ENCODE measurements at regions not wholly inside any gene's neighbourhood (a gene's known extent, or its start where the extent isn't known, plus 50 kb on each side); places are given as distances from the start of the nearest gene placed in this dataset.

GRCh38 chr2:104523921-104524320 lies 330.0 kb upstream of the POU3F3 start:
- DNase-seq (ENCODE audit: low read depth, low spot score), result no peak
- CTCF ChIA-PET, result no interaction called here
- Histone ChIP-seq H2AFZ (ENCODE audit: low read depth, low read length, poor library complexity, severe bottlenecking) (no peak overlapping the region), H3K27me3 (ENCODE audit: insufficient read depth, low read length) (no peaks in the 10 kb centered on the region), H3K9me2 (ENCODE audit: insufficient read depth) (no peaks in the 10 kb centered on the region), H3K27ac (ENCODE audit: low read depth, low read length) (no peak overlapping the region), H3K36me3 (ENCODE audit: control insufficient read depth in 1 of 2, insufficient read depth in 2 of 2, low read length in 2 of 2) (no peaks in the 10 kb centered on the region), H3K4me1 (ENCODE audit: control insufficient read depth in 1 of 2, insufficient read depth in 2 of 2, low read length in 2 of 2) (no peaks in the 10 kb centered on the region), H3K4me2 (ENCODE audit: low read length) (no peak overlapping the region), H3K4me3 (replicated peaks in 1 of 2; ENCODE audit: low read depth in 1 of 2, low read length in 2 of 2) (no peak overlapping the region), H3K9ac (ENCODE audit: low read length) (no peak overlapping the region), H3K9me3 (ENCODE audit: control insufficient read depth in 1 of 2, insufficient read depth in 1 of 2, low read depth in 1 of 2, low read length in 2 of 2) (peaks cover 0 to 4% of the 10 kb centered on the region in 2 experiments; a peak in 2 of 4 replicates), H3K79me2 (ENCODE audit: insufficient read depth, low read length) (no peaks in the 10 kb centered on the region), H4K20me1 (ENCODE audit: insufficient read depth) (no peaks in the 10 kb centered on the region)
- intact Hi-C loops (cut with micrococcal nuclease), result no loop called here
- TF ChIP-seq EGR1 (IDR thresholded peaks at IDR 0.05; ENCODE audit: low read depth) (no peak), SP1 (IDR thresholded peaks at IDR 0.05; ENCODE audit: low read depth) (no peak), SRF (IDR thresholded peaks at IDR 0.05; ENCODE audit: low read depth) (no peak), FOSL1 (IDR thresholded peaks at IDR 0.05; ENCODE audit: low read depth) (no peak), CBX3 (IDR thresholded peaks at IDR 0.05; ENCODE audit: low read depth) (no peak), ATF3 (IDR thresholded peaks at IDR 0.05) (no peak), YY1 (IDR thresholded peaks at IDR 0.05; ENCODE audit: extremely low read depth, insufficient replicate concordance, low read depth, low read length) (no peak), ZNF274 (IDR thresholded peaks at IDR 0.05; ENCODE audit: low read depth, low read length) (no peak), ZFX (IDR thresholded peaks at IDR 0.05) (no peak), EZH2phosphoT487 (IDR thresholded peaks at IDR 0.05; ENCODE audit: borderline replicate concordance) (no peak)
- ATAC-seq, result no peak
- BruUV-seq (replicated peaks), result no TSS peak
- POLR2A ChIA-PET, result no interaction called here
- RAD21 ChIA-PET (ENCODE audit: low non-redundant PET in 1 of 2, low total read pairs in 2 of 2, uncharacterized antibody in 2 of 2, unreplicated experiment in 2 of 2), result no interaction called here

- no peak for DNase-seq (ENCODE audit: low read depth, low spot score)
- POLR2A ChIA-PET, result no interaction called here
- RAD21 ChIA-PET (ENCODE audit: low non-redundant PET in 1 of 2, low total read pairs in 2 of 2, uncharacterized antibody in 2 of 2, unreplicated experiment in 2 of 2), result no interaction called here
- CTCF ChIA-PET, result no interaction called here
- Histone ChIP-seq H3K9me3 (ENCODE audit: control insufficient read depth in 1 of 2, insufficient read depth in 1 of 2, low read depth in 1 of 2, low read length in 2 of 2) (peaks cover 0 to 5% of the 10 kb centered on the region in 2 experiments; a peak in 2 of 4 replicates), H3K4me3 (replicated peaks in 1 of 2; ENCODE audit: low read depth in 1 of 2, low read length in 2 of 2) (no peak overlapping the region), H3K4me1 (ENCODE audit: control insufficient read depth in 1 of 2, insufficient read depth in 2 of 2, low read length in 2 of 2) (no peaks in the 10 kb centered on the region), H3K79me2 (ENCODE audit: insufficient read depth, low read length) (no peaks in the 10 kb centered on the region), H3K9ac (ENCODE audit: low read length) (no peak overlapping the region), H3K27ac (ENCODE audit: low read depth, low read length) (no peak overlapping the region), H3K27me3 (ENCODE audit: insufficient read depth, low read length) (no peaks in the 10 kb centered on the region), H2AFZ (ENCODE audit: low read depth, low read length, poor library complexity, severe bottlenecking) (no peak overlapping the region), H3K36me3 (ENCODE audit: control insufficient read depth in 1 of 2, insufficient read depth in 2 of 2, low read length in 2 of 2) (no peaks in the 10 kb centered on the region), H4K20me1 (ENCODE audit: insufficient read depth) (no peaks in the 10 kb centered on the region), H3K4me2 (ENCODE audit: low read length) (no peak overlapping the region), H3K9me2 (ENCODE audit: insufficient read depth) (no peaks in the 10 kb centered on the region)
- no peak for ATAC-seq
- intact Hi-C loops (cut with micrococcal nuclease), result no loop called here
- BruUV-seq (replicated peaks), result no TSS peak
- TF ChIP-seq SP1 (IDR thresholded peaks at IDR 0.05; ENCODE audit: low read depth) (no peak), EZH2 (IDR thresholded peaks at IDR 0.05) (no peak), SIN3A (IDR thresholded peaks at IDR 0.05; ENCODE audit: low read depth) (no peak), FOSL1 (IDR thresholded peaks at IDR 0.05; ENCODE audit: low read depth) (no peak), ZNF274 (IDR thresholded peaks at IDR 0.05; ENCODE audit: low read depth, low read length) (no peak), SRF (IDR thresholded peaks at IDR 0.05; ENCODE audit: low read depth) (no peak), POLR2A (IDR thresholded peaks at IDR 0.05; ENCODE audit: borderline replicate concordance, extremely low read depth, insufficient read depth, insufficient read length) (no peak)
- TF ChIP-seq, protein P1, sequence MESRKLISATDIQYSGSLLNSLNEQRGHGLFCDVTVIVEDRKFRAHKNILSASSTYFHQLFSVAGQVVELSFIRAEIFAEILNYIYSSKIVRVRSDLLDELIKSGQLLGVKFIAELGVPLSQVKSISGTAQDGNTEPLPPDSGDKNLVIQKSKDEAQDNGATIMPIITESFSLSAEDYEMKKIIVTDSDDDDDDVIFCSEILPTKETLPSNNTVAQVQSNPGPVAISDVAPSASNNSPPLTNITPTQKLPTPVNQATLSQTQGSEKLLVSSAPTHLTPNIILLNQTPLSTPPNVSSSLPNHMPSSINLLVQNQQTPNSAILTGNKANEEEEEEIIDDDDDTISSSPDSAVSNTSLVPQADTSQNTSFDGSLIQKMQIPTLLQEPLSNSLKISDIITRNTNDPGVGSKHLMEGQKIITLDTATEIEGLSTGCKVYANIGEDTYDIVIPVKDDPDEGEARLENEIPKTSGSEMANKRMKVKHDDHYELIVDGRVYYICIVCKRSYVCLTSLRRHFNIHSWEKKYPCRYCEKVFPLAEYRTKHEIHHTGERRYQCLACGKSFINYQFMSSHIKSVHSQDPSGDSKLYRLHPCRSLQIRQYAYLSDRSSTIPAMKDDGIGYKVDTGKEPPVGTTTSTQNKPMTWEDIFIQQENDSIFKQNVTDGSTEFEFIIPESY (IDR thresholded peaks at IDR 0.05; ENCODE audit: extremely low read depth, insufficient replicate concordance, low read length), result no peak
- TF ChIP-seq, protein P2, sequence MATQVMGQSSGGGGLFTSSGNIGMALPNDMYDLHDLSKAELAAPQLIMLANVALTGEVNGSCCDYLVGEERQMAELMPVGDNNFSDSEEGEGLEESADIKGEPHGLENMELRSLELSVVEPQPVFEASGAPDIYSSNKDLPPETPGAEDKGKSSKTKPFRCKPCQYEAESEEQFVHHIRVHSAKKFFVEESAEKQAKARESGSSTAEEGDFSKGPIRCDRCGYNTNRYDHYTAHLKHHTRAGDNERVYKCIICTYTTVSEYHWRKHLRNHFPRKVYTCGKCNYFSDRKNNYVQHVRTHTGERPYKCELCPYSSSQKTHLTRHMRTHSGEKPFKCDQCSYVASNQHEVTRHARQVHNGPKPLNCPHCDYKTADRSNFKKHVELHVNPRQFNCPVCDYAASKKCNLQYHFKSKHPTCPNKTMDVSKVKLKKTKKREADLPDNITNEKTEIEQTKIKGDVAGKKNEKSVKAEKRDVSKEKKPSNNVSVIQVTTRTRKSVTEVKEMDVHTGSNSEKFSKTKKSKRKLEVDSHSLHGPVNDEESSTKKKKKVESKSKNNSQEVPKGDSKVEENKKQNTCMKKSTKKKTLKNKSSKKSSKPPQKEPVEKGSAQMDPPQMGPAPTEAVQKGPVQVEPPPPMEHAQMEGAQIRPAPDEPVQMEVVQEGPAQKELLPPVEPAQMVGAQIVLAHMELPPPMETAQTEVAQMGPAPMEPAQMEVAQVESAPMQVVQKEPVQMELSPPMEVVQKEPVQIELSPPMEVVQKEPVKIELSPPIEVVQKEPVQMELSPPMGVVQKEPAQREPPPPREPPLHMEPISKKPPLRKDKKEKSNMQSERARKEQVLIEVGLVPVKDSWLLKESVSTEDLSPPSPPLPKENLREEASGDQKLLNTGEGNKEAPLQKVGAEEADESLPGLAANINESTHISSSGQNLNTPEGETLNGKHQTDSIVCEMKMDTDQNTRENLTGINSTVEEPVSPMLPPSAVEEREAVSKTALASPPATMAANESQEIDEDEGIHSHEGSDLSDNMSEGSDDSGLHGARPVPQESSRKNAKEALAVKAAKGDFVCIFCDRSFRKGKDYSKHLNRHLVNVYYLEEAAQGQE (IDR thresholded peaks at IDR 0.05; ENCODE audit: low read depth), result no peak
- TF ChIP-seq, protein P3, sequence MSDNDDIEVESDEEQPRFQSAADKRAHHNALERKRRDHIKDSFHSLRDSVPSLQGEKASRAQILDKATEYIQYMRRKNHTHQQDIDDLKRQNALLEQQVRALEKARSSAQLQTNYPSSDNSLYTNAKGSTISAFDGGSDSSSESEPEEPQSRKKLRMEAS (IDR thresholded peaks at IDR 0.05), result no peak
Measured at GRCh38 chr2:104528101-104528500, 325.8 kb upstream of the POU3F3 start.
